Vagina (tissue), 2 donors: ENCODE measurements at regions not wholly inside any gene's neighbourhood (a gene's known extent, or its start where the extent isn't known, plus 50 kb on each side); places are given as distances from the start of the nearest gene placed in this dataset.

Experiments
- DNase-seq, 2 donors: peaks; one replicate each; pipeline ENCODE4 v3.0.0-alpha.2; 2017; ENCODE audit errors: extremely low spot score in 2 of 2
- H3K27ac ChIP-seq: fragments of 200-600 bp; sonication (generic); one replicate; pipeline ENCODE4 v1.5.1; 2019
- H3K27me3 ChIP-seq: fragments of 200-600 bp; sonication (generic); one replicate; pipeline ENCODE4 v1.5.1; 2019
- H3K36me3 ChIP-seq, 2 donors: fragments of 200-600 bp; sonication (generic); one replicate each; pipeline ENCODE4 v1.5.1; 2017 to 2019
- H3K4me1 ChIP-seq: fragments of 200-600 bp; sonication (generic); one replicate; pipeline ENCODE4 v1.5.1; 2019
- H3K4me3 ChIP-seq, 2 donors: fragments of 200-600 bp; sonication (generic); 1 replicate in 1 of 2; 2 replicates in 1 of 2; pipeline ENCODE4 v1.5.1; 2016 to 2019
- H3K9me3 ChIP-seq: fragments of 200-600 bp; sonication (generic); one replicate; pipeline ENCODE4 v1.5.1; 2019
- POLR2A ChIP-seq, 2 donors: fragments of 450-650 bp; IDR thresholded peaks; one replicate each; pipeline ENCODE4 v1.6.1; 2017; ENCODE audit warnings: antibody characterized with exemption in 2 of 2, mild to moderate bottlenecking in 2 of 2, moderate library complexity in 2 of 2
- POLR2AphosphoS5 ChIP-seq, 2 donors: sonication (generic); formaldehyde crosslinking; IDR thresholded peaks; one replicate each; pipeline ENCODE4 v1.9.0; 2017; ENCODE audit warnings: antibody characterized with exemption in 2 of 2, mild to moderate bottlenecking in 2 of 2, low read depth in 1 of 2; ENCODE audit not compliant: insufficient read depth in 1 of 2
- intact Hi-C: fragments of 100-400 bp; cut with DNase I; formaldehyde crosslinking; loops from one replicate; pipeline ENCODE4 v1.15.1; 2023
- TF ChIP-seq, protein P1 (sequence below), 3 experiments: fragments of 450-650 bp in 2 of 3; fragments of 200-600 bp in 1 of 3; sonication (generic) in 1 of 3; IDR thresholded peaks; one replicate each; pipeline ENCODE4 v1.5.1; 2017 to 2019; ENCODE audit warnings: antibody characterized with exemption in 3 of 3, mild to moderate bottlenecking in 2 of 3, moderate library complexity in 2 of 3

GRCh38 chr3:159221335-159221734 is 419.5 kb downstream of the MFSD1 start:
- TF ChIP-seq POLR2A (IDR thresholded peaks at IDR 0.05) (no peak), POLR2AphosphoS5 (IDR thresholded peaks at IDR 0.05; ENCODE audit: insufficient read depth in 1 of 2, low read depth in 1 of 2) (no peak)
- TF ChIP-seq, protein P1, sequence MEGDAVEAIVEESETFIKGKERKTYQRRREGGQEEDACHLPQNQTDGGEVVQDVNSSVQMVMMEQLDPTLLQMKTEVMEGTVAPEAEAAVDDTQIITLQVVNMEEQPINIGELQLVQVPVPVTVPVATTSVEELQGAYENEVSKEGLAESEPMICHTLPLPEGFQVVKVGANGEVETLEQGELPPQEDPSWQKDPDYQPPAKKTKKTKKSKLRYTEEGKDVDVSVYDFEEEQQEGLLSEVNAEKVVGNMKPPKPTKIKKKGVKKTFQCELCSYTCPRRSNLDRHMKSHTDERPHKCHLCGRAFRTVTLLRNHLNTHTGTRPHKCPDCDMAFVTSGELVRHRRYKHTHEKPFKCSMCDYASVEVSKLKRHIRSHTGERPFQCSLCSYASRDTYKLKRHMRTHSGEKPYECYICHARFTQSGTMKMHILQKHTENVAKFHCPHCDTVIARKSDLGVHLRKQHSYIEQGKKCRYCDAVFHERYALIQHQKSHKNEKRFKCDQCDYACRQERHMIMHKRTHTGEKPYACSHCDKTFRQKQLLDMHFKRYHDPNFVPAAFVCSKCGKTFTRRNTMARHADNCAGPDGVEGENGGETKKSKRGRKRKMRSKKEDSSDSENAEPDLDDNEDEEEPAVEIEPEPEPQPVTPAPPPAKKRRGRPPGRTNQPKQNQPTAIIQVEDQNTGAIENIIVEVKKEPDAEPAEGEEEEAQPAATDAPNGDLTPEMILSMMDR (IDR thresholded peaks at IDR 0.05) = no peak
- H3K4me3 ChIP-seq = no peak overlapping the region
- no peak for DNase-seq
- intact Hi-C loops = no loop called here
- no peak overlapping the region for H3K27ac ChIP-seq
- no peaks in the 10 kb centered on the region for H3K36me3 ChIP-seq
- no peaks in the 10 kb centered on the region for H3K27me3 ChIP-seq
- H3K4me1 ChIP-seq = no peaks in the 10 kb centered on the region
- no peaks in the 10 kb centered on the region for H3K9me3 ChIP-seq

GRCh38 chr3:159229116-159229680 is 427.3 kb downstream of the MFSD1 start:
- H3K36me3 ChIP-seq = no peaks in the 10 kb centered on the region
- no peak overlapping the region for H3K27ac ChIP-seq
- no peak overlapping the region for H3K4me3 ChIP-seq
- TF ChIP-seq POLR2A (IDR thresholded peaks at IDR 0.05) (no peak), POLR2AphosphoS5 (IDR thresholded peaks at IDR 0.05; ENCODE audit: insufficient read depth in 1 of 2, low read depth in 1 of 2) (no peak)
- TF ChIP-seq, protein P1 (IDR thresholded peaks at IDR 0.05) = no peak
- no peaks in the 10 kb centered on the region for H3K9me3 ChIP-seq
- intact Hi-C loops = no loop called here
- no peaks in the 10 kb centered on the region for H3K27me3 ChIP-seq
- H3K4me1 ChIP-seq = no peaks in the 10 kb centered on the region
- no peak for DNase-seq

- Histone ChIP-seq H3K9me3 (no peaks in the 10 kb centered on the region), H3K27ac (no peak overlapping the region), H3K36me3 (no peaks in the 10 kb centered on the region), H3K4me3 (no peak overlapping the region), H3K27me3 (no peaks in the 10 kb centered on the region), H3K4me1 (no peaks in the 10 kb centered on the region)
- no peak for DNase-seq
- intact Hi-C loops = no loop called here
- TF ChIP-seq POLR2A (IDR thresholded peaks at IDR 0.05) (no peak), POLR2AphosphoS5 (IDR thresholded peaks at IDR 0.05; ENCODE audit: insufficient read depth in 1 of 2, low read depth in 1 of 2) (no peak)
- TF ChIP-seq, protein P1 (IDR thresholded peaks at IDR 0.05) = no peak
These were observed 431.1 kb downstream of the MFSD1 start for GRCh38 chr3:159232966-159233365.

DNA sequence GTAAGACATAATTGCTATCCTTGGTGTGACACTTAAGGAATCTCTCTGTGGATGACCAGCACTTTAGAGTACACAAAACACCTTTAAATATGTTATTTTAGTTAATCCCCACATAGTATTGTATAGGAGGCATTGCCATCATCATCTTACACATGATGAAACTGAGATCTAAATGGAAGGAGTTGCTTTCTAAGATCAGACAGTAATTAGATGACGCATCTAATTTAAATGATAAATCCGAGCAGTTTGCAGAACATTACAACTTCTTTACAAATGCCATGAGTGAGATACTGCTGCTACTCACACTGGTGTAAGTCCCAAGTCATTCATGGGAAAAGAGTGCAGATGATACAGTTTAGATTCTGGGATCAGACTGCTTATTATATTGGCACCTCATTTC is 431.9 kb downstream of the MFSD1 start:
- Histone ChIP-seq H3K27me3 (no peaks in the 10 kb centered on the region), H3K9me3 (no peaks in the 10 kb centered on the region), H3K4me3 (no peak overlapping the region), H3K36me3 (no peaks in the 10 kb centered on the region), H3K27ac (no peak overlapping the region), H3K4me1 (no peaks in the 10 kb centered on the region)
- TF ChIP-seq POLR2A (IDR thresholded peaks at IDR 0.05) (no peak), POLR2AphosphoS5 (IDR thresholded peaks at IDR 0.05; ENCODE audit: insufficient read depth in 1 of 2, low read depth in 1 of 2) (no peak)
- TF ChIP-seq, protein P1 (IDR thresholded peaks at IDR 0.05) = no peak
- intact Hi-C loops = no loop called here
- no peak for DNase-seq

DNA sequence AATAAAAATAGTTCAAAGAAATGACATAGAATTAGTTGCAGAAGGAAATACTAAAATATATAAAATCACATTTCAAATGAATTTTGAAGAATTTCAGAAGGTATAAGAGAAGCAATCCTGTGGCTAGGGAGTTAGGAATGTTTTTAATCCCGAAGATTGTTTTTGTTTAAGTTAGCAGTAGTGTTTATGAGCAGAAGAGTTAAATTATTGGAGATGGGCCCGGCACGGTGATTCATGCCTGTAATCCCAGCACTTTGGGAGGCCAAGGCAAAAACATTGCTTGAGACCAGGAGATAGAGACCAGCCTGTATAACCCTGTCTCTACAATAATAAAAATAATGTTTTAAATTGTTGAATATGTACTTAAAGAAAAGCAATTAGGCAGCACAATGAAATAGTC is 432.5 kb downstream of the MFSD1 start:
- Histone ChIP-seq H3K4me1 (no peaks in the 10 kb centered on the region), H3K4me3 (no peak overlapping the region), H3K27ac (no peak overlapping the region), H3K36me3 (no peaks in the 10 kb centered on the region), H3K9me3 (no peaks in the 10 kb centered on the region), H3K27me3 (no peaks in the 10 kb centered on the region)
- DNase-seq = no peak
- intact Hi-C loops = no loop called here
- TF ChIP-seq, protein P1 (IDR thresholded peaks at IDR 0.05) = no peak
- no peak for TF ChIP-seq POLR2A (IDR thresholded peaks at IDR 0.05)
- TF ChIP-seq POLR2AphosphoS5 (IDR thresholded peaks at IDR 0.05; ENCODE audit: insufficient read depth in 1 of 2, low read depth in 1 of 2) = no peak
